ENCODE measurements at regions not wholly inside any gene's neighbourhood (a gene's known extent, or its start where the extent isn't known, plus 50 kb on each side); places are given as distances from the start of the nearest gene placed in this dataset.

GRCh38 chr5:161150441-161150988 lies 298.5 kb upstream of the ATP10B start:
- TF ChIP-seq CREB1 (IDR thresholded peaks at IDR 0.05; ENCODE audit: low read depth) (no peak), MAX (IDR thresholded peaks at IDR 0.05) (no peak), ZBTB7A (IDR thresholded peaks at IDR 0.05; ENCODE audit: low read depth) (no peak), TEAD4 (IDR thresholded peaks at IDR 0.05) (no peak), NFIC (IDR thresholded peaks at IDR 0.05) (no peak), YY1 (IDR thresholded peaks at IDR 0.05; ENCODE audit: low read depth) (no peak), FOXM1 (IDR thresholded peaks at IDR 0.05; ENCODE audit: borderline replicate concordance, low read depth) (no peak), CEBPB (IDR thresholded peaks at IDR 0.05) (no peak), USF1 (IDR thresholded peaks at IDR 0.05) (no peak), REST (IDR thresholded peaks at IDR 0.05; ENCODE audit: low read depth) (no peak), TCF12 (IDR thresholded peaks at IDR 0.05; ENCODE audit: low read depth) (no peak), EGR1 (IDR thresholded peaks at IDR 0.05) (no peak), EP300 (IDR thresholded peaks at IDR 0.05; ENCODE audit: borderline replicate concordance) (no peak), TAF1 (IDR thresholded peaks at IDR 0.05; ENCODE audit: low read depth) (no peak), RAD21 (IDR thresholded peaks at IDR 0.05; ENCODE audit: low read depth) (no peak)

- TF ChIP-seq CEBPB (IDR thresholded peaks at IDR 0.05) (no peak), MAX (IDR thresholded peaks at IDR 0.05) (no peak), RAD21 (IDR thresholded peaks at IDR 0.05; ENCODE audit: low read depth) (no peak), USF1 (IDR thresholded peaks at IDR 0.05) (no peak), TAF1 (IDR thresholded peaks at IDR 0.05; ENCODE audit: low read depth) (no peak), NFIC (IDR thresholded peaks at IDR 0.05) (no peak), YY1 (IDR thresholded peaks at IDR 0.05; ENCODE audit: low read depth) (no peak), ZBTB7A (IDR thresholded peaks at IDR 0.05; ENCODE audit: low read depth) (no peak), REST (IDR thresholded peaks at IDR 0.05; ENCODE audit: low read depth) (no peak), EP300 (IDR thresholded peaks at IDR 0.05; ENCODE audit: borderline replicate concordance) (no peak), EGR1 (IDR thresholded peaks at IDR 0.05) (no peak), TCF12 (IDR thresholded peaks at IDR 0.05; ENCODE audit: low read depth) (no peak), FOXM1 (IDR thresholded peaks at IDR 0.05; ENCODE audit: borderline replicate concordance, low read depth) (no peak)
Observed at GRCh38 chr5:161149078-161149477, 297.1 kb upstream of the ATP10B start.

GRCh38 chr5:161138751-161139455 lies 286.9 kb upstream of the ATP10B start:
- TF ChIP-seq EP300 (IDR thresholded peaks at IDR 0.05; ENCODE audit: borderline replicate concordance) = no peak
- no peak for TF ChIP-seq TEAD4 (IDR thresholded peaks at IDR 0.05)
- TF ChIP-seq MAX (IDR thresholded peaks at IDR 0.05) = no peak
- no peak for TF ChIP-seq YY1 (IDR thresholded peaks at IDR 0.05; ENCODE audit: low read depth)
- no peak for TF ChIP-seq NFIC (IDR thresholded peaks at IDR 0.05)
- TF ChIP-seq RAD21 (IDR thresholded peaks at IDR 0.05; ENCODE audit: low read depth) = no peak

GRCh38 chr5:161134956-161135355 lies 282.9 kb upstream of the ATP10B start:
- TF ChIP-seq TCF12 (IDR thresholded peaks at IDR 0.05; ENCODE audit: low read depth) (no peak), CEBPB (IDR thresholded peaks at IDR 0.05) (no peak), ZBTB7A (IDR thresholded peaks at IDR 0.05; ENCODE audit: low read depth) (no peak)

- TF ChIP-seq TCF12 (IDR thresholded peaks at IDR 0.05; ENCODE audit: low read depth) (no peak), NFIC (IDR thresholded peaks at IDR 0.05) (no peak), MAX (IDR thresholded peaks at IDR 0.05) (no peak), ZBTB7A (IDR thresholded peaks at IDR 0.05; ENCODE audit: low read depth) (no peak), USF1 (IDR thresholded peaks at IDR 0.05) (no peak)
Observed at GRCh38 chr5:161134083-161134482, 282.1 kb upstream of the ATP10B start.
